Calu3 (cell line): ENCODE measurements at regions not wholly inside any gene's neighbourhood (a gene's known extent, or its start where the extent isn't known, plus 50 kb on each side); places are given as distances from the start of the nearest gene placed in this dataset.

Source experiments
- BruUV-seq: library from RNA; stranded (reverse); fragments of 400-500 nt; replicated peaks from 2 replicates; lab custom pipeline; 2021; lab: Mats Ljungman, UMichigan
- CTCF ChIA-PET: fragments of 300-600 bp; sonication (Branson Sonifier 250); formaldehyde crosslinking; loops from one replicate; lab custom pipeline; 2022; ENCODE audit warnings: antibody characterized with exemption; lab: Charles Lee
- DNase-seq: peaks from one replicate; pipeline ENCODE4 v3.0.0; 2022
- H3K27ac Mint-ChIP-seq: one replicate; pipeline ENCODE4 v1.8.0; 2022; ENCODE audit warnings: mixed read lengths; ENCODE audit not compliant: unreplicated experiment
- H3K27me3 Mint-ChIP-seq: one replicate; pipeline ENCODE4 v1.8.0; 2022; ENCODE audit warnings: mixed read lengths; ENCODE audit not compliant: unreplicated experiment
- H3K36me3 Mint-ChIP-seq: one replicate; pipeline ENCODE4 v1.8.0; 2022; ENCODE audit warnings: mild to moderate bottlenecking, moderate library complexity, mixed read lengths; ENCODE audit not compliant: insufficient read depth, unreplicated experiment
- H3K4me1 Mint-ChIP-seq: one replicate; pipeline ENCODE4 v1.8.0; 2022; ENCODE audit warnings: mild to moderate bottlenecking, low read depth, mixed read lengths; ENCODE audit not compliant: unreplicated experiment
- H3K4me3 Mint-ChIP-seq: one replicate; pipeline ENCODE4 v1.8.0; 2022; ENCODE audit warnings: mild to moderate bottlenecking, low read depth, moderate library complexity, mixed read lengths; ENCODE audit not compliant: unreplicated experiment
- H3K9me3 Mint-ChIP-seq: one replicate; pipeline ENCODE4 v1.8.0; 2022; ENCODE audit warnings: low read depth, mixed read lengths; ENCODE audit not compliant: unreplicated experiment
- intact Hi-C: fragments of 100-400 bp; cut with micrococcal nuclease; formaldehyde crosslinking; loops from one replicate; pipeline ENCODE4 v1.10.0; 2022; ENCODE audit not compliant: unreplicated experiment
- TF ChIP-seq, protein P1 (sequence below): fragments of 200-600 bp; IDR thresholded peaks from one replicate; pipeline ENCODE4 v1.8.0; 2022; ENCODE audit warnings: antibody characterized with exemption; ENCODE audit not compliant: unreplicated experiment

- CTCF ChIA-PET, result no interaction called here
- Mint-ChIP-seq H3K9me3 (peaks cover 12% of the 10 kb centered on the region), H3K36me3 (no peaks in the 10 kb centered on the region), H3K27ac (no peak overlapping the region), H3K4me1 (no peaks in the 10 kb centered on the region), H3K4me3 (no peak overlapping the region), H3K27me3 (no peaks in the 10 kb centered on the region)
- BruUV-seq, result no TSS peak
- no peak for DNase-seq
- intact Hi-C loops, result no loop called here
- TF ChIP-seq, protein P1, sequence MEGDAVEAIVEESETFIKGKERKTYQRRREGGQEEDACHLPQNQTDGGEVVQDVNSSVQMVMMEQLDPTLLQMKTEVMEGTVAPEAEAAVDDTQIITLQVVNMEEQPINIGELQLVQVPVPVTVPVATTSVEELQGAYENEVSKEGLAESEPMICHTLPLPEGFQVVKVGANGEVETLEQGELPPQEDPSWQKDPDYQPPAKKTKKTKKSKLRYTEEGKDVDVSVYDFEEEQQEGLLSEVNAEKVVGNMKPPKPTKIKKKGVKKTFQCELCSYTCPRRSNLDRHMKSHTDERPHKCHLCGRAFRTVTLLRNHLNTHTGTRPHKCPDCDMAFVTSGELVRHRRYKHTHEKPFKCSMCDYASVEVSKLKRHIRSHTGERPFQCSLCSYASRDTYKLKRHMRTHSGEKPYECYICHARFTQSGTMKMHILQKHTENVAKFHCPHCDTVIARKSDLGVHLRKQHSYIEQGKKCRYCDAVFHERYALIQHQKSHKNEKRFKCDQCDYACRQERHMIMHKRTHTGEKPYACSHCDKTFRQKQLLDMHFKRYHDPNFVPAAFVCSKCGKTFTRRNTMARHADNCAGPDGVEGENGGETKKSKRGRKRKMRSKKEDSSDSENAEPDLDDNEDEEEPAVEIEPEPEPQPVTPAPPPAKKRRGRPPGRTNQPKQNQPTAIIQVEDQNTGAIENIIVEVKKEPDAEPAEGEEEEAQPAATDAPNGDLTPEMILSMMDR, result no peak
These were observed 125.9 kb downstream of the SEMA6D start for GRCh38 chr15:47843124-47843663.

DNA sequence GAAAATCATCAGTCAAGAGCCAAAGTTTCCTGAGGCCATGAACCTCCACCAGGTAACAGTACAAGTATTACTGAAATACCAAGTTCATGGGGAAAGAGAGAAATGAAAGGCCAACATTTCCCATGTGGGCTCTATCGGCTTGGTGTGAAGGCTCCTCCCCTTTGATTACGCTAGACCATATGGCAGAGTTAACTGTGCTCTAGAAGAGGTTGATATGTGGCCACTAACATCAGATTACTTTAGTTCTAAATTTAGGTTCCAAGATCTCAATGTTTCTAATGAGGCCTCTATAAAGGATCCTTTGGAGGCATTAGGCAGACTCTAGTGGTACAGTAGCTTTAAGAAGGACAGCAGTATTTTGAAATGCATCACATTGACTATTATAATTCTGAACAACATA lies 127.1 kb downstream of the SEMA6D start:
- TF ChIP-seq, protein P1, result no peak
- Mint-ChIP-seq H3K27me3 (no peaks in the 10 kb centered on the region), H3K27ac (no peak overlapping the region), H3K4me3 (no peak overlapping the region), H3K9me3 (peaks cover 9% of the 10 kb centered on the region), H3K4me1 (no peaks in the 10 kb centered on the region), H3K36me3 (no peaks in the 10 kb centered on the region)
- DNase-seq, result no peak
- intact Hi-C loops, result no loop called here
- CTCF ChIA-PET, result no interaction called here
- BruUV-seq, result no TSS peak

DNA sequence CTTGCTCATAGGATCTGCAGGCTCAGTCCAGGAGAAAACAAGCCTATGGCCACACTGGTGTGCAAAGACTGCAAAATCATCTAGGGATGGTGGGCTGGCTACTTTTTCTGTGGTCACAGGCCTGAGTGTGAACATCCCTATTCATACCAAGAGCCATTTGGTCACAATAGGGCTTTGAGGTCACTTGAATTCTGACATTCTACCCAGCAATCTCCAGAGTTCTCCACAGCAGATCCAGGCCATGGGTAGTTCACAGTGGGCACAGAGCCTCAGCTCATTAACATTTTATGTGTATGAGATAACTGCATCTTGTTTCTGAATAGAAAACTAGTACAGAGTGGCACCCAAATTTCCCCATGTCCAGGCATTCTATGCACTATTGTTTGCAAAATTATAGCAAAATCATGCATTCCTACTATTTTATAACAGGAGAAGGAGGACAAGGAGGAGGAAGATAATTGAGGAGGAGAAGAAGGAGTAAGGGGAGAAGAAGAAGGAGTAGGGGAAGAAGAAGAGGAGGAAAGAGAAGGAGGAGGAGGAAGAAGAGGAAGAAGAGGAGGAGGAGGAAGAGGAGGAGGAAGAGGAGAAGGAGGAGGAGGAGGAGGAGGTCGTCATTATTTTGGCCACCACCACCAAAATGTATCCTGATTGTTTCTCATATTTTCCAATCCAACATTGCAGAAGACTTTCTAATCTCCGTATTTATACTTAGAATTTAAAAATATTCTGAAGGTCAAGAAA lies 129.0 kb downstream of the SEMA6D start:
- no peaks in the 10 kb centered on the region for H3K36me3 Mint-ChIP-seq
- intact Hi-C loops, result no loop called here
- H3K27ac Mint-ChIP-seq, result no peak overlapping the region
- no peaks in the 10 kb centered on the region for H3K27me3 Mint-ChIP-seq
- TF ChIP-seq, protein P1, result no peak
- H3K4me1 Mint-ChIP-seq, result no peaks in the 10 kb centered on the region
- H3K4me3 Mint-ChIP-seq, result no peak overlapping the region
- BruUV-seq, result no TSS peak
- H3K9me3 Mint-ChIP-seq, result peaks cover 12% of the 10 kb centered on the region
- DNase-seq, result no peak
- CTCF ChIA-PET, result no interaction called here

GRCh38 chr15:47846876-47847275 lies 129.6 kb downstream of the SEMA6D start:
- TF ChIP-seq, protein P1, result no peak
- peaks cover 12% of the 10 kb centered on the region for H3K9me3 Mint-ChIP-seq
- BruUV-seq, result no TSS peak
- no peak for DNase-seq
- H3K4me1 Mint-ChIP-seq, result no peaks in the 10 kb centered on the region
- intact Hi-C loops, result no loop called here
- no peaks in the 10 kb centered on the region for H3K36me3 Mint-ChIP-seq
- no peaks in the 10 kb centered on the region for H3K27me3 Mint-ChIP-seq
- H3K27ac Mint-ChIP-seq, result no peak overlapping the region
- CTCF ChIA-PET, result no interaction called here
- H3K4me3 Mint-ChIP-seq, result no peak overlapping the region
